Caco-2 (cell line): ENCODE measurements at regions not wholly inside any gene's neighbourhood (a gene's known extent, or its start where the extent isn't known, plus 50 kb on each side); places are given as distances from the start of the nearest gene placed in this dataset.

Experiments
- BruUV-seq: library from RNA; stranded (reverse); fragments of 400-500 nt; replicated peaks from 2 replicates; lab custom pipeline; 2021; lab: Mats Ljungman, UMichigan
- CTCF ChIA-PET: fragments of 300-600 bp; sonication (Branson Sonifier 250); formaldehyde crosslinking; loops from one replicate; lab custom pipeline; 2022; ENCODE audit warnings: antibody characterized with exemption; lab: Charles Lee
- POLR2A ChIA-PET: fragments of 300-600 bp; sonication (Branson Sonifier 250); formaldehyde crosslinking; loops from one replicate; lab custom pipeline; 2022; ENCODE audit warnings: antibody characterized with exemption; lab: Charles Lee
- DNase-seq, 2 experiments: peaks; one replicate each; pipeline versions ENCODE4 v3.0.0 to v3.0.0-alpha.2; 2020 to 2022
- H3K27me3 ChIP-seq: replicated peaks from 2 replicates; pipeline ENCODE4 v1.6.0; 2011; ENCODE audit warnings: low read length; ENCODE audit not compliant: control insufficient read depth, insufficient read depth
- H3K36me3 ChIP-seq: 2 replicates; pipeline ENCODE4 v1.5.1; 2011; ENCODE audit warnings: low read length; ENCODE audit not compliant: control insufficient read depth, insufficient read depth
- H3K4me1 ChIP-seq: fragments of 250-450 bp; sonication (Bioruptor Pico); 2 replicates; pipeline ENCODE4 v1.5.1; 2020; ENCODE audit warnings: mild to moderate bottlenecking
- H3K4me3 ChIP-seq: 2 replicates; pipeline ENCODE4 v1.5.1; 2011; ENCODE audit warnings: low read depth, mild to moderate bottlenecking, control low read depth, low read length
- H3K9me3 ChIP-seq: fragments of 250-450 bp; sonication (Bioruptor Pico); 2 replicates; pipeline ENCODE4 v1.5.1; 2020; ENCODE audit warnings: mild to moderate bottlenecking, moderate library complexity
- H3K27ac Mint-ChIP-seq: one replicate; pipeline ENCODE4 v1.8.0; 2022; ENCODE audit warnings: mixed read lengths; ENCODE audit not compliant: unreplicated experiment
- H3K27me3 Mint-ChIP-seq: one replicate; pipeline ENCODE4 v1.8.0; 2022; ENCODE audit warnings: mixed read lengths; ENCODE audit not compliant: insufficient read depth, unreplicated experiment
- H3K36me3 Mint-ChIP-seq: one replicate; pipeline ENCODE4 v1.8.0; 2022; ENCODE audit warnings: mild to moderate bottlenecking, mixed read lengths; ENCODE audit not compliant: insufficient read depth, unreplicated experiment
- H3K4me1 Mint-ChIP-seq: one replicate; pipeline ENCODE4 v1.8.0; 2022; ENCODE audit warnings: low read depth, mixed read lengths; ENCODE audit not compliant: unreplicated experiment
- H3K4me3 Mint-ChIP-seq: one replicate; pipeline ENCODE4 v1.8.0; 2022; ENCODE audit warnings: mild to moderate bottlenecking, moderate library complexity, mixed read lengths; ENCODE audit not compliant: unreplicated experiment
- H3K9me3 Mint-ChIP-seq: one replicate; pipeline ENCODE4 v1.8.0; 2022; ENCODE audit warnings: mixed read lengths; ENCODE audit not compliant: unreplicated experiment
- intact Hi-C: fragments of 100-400 bp; cut with micrococcal nuclease; formaldehyde crosslinking; loops from one replicate; pipeline ENCODE4 v1.10.0; 2022; ENCODE audit not compliant: unreplicated experiment
- TF ChIP-seq, protein P1 (sequence below), 2 experiments: fragments of 200-600 bp in 1 of 2; IDR thresholded peaks; 1 replicate in 1 of 2; 2 replicates in 1 of 2; pipeline versions ENCODE4 v1.5.1 to v1.8.0; 2011 to 2022; ENCODE audit warnings: antibody characterized with exemption in 1 of 2, control low read depth in 1 of 2, inconsistent platforms in 1 of 2, low read depth in 1 of 2, low read length in 1 of 2, mild to moderate bottlenecking in 1 of 2, moderate library complexity in 1 of 2; ENCODE audit not compliant: insufficient read depth in 1 of 2, severe bottlenecking in 1 of 2, unreplicated experiment in 1 of 2

DNA sequence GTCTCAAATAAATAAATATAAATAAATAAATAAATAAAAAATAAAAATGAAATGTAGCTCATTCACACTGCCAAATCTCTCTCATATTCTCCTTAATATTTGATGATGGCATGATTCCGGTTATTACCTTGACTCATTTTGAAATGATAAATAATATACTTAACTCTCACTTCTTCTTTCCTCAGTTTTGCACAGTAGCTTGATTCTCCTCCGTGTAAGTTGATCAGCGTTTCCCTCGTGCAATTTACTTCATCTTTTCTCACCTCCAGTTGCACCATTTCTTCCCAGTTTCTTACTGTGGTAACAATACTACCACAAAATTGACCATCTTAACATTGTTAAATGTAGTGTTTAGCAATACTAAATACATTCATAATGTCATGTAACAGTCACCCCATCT is 111.6 kb downstream of the RIPK4 start:
- Histone ChIP-seq H3K9me3 (no peaks in the 10 kb centered on the region; the same call in 1 of the 2 replicates), H3K36me3 (no peaks in the 10 kb centered on the region), H3K4me1 (peaks cover 21% of the 10 kb centered on the region), H3K27me3 (no peaks in the 10 kb centered on the region), H3K4me3 (no peak overlapping the region)
- TF ChIP-seq, protein P1, sequence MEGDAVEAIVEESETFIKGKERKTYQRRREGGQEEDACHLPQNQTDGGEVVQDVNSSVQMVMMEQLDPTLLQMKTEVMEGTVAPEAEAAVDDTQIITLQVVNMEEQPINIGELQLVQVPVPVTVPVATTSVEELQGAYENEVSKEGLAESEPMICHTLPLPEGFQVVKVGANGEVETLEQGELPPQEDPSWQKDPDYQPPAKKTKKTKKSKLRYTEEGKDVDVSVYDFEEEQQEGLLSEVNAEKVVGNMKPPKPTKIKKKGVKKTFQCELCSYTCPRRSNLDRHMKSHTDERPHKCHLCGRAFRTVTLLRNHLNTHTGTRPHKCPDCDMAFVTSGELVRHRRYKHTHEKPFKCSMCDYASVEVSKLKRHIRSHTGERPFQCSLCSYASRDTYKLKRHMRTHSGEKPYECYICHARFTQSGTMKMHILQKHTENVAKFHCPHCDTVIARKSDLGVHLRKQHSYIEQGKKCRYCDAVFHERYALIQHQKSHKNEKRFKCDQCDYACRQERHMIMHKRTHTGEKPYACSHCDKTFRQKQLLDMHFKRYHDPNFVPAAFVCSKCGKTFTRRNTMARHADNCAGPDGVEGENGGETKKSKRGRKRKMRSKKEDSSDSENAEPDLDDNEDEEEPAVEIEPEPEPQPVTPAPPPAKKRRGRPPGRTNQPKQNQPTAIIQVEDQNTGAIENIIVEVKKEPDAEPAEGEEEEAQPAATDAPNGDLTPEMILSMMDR (IDR thresholded peaks at IDR 0.05; ENCODE audit: insufficient read depth in 1 of 2, low read depth in 1 of 2, low read length in 1 of 2, severe bottlenecking in 1 of 2, unreplicated experiment in 1 of 2) = no peak
- POLR2A ChIA-PET = no interaction called here
- peaks cover 19% of the 10 kb centered on the region for H3K4me1 Mint-ChIP-seq
- no peaks in the 10 kb centered on the region for H3K36me3 Mint-ChIP-seq
- no peaks in the 10 kb centered on the region for H3K27me3 Mint-ChIP-seq
- H3K27ac Mint-ChIP-seq = no peak overlapping the region
- H3K9me3 Mint-ChIP-seq = no peaks in the 10 kb centered on the region
- no peak for DNase-seq
- CTCF ChIA-PET = no interaction called here
- intact Hi-C loops = no loop called here
- BruUV-seq = no TSS peak
- H3K4me3 Mint-ChIP-seq = no peak overlapping the region

GRCh38 chr21:41653954-41654491 is 112.8 kb downstream of the RIPK4 start:
- Histone ChIP-seq H3K4me3 (no peak overlapping the region), H3K27me3 (no peaks in the 10 kb centered on the region), H3K4me1 (peaks cover 21% of the 10 kb centered on the region), H3K36me3 (no peaks in the 10 kb centered on the region), H3K9me3 (no peaks in the 10 kb centered on the region; the same call in 1 of the 2 replicates)
- intact Hi-C loops = no loop called here
- ChIA-PET CTCF (interaction anchor here (0.7 to 0.9 kb wide), 2 partner anchors 42 to 130 kb away, joined by 3 read pairs; no protein-coding TSS in a partner anchor), POLR2A (interaction anchor here (1.1 kb wide), 1 partner anchor 62 kb away, joined by 3 read pairs; no protein-coding TSS in a partner anchor)
- no TSS peak for BruUV-seq
- Mint-ChIP-seq H3K4me3 (no peak overlapping the region), H3K9me3 (no peaks in the 10 kb centered on the region), H3K4me1 (peaks cover 19% of the 10 kb centered on the region), H3K27ac (no peak overlapping the region), H3K36me3 (no peaks in the 10 kb centered on the region), H3K27me3 (no peaks in the 10 kb centered on the region)
- peak in 1 of 2 experiments; percentile 20 for DNase-seq
- TF ChIP-seq, protein P1 (IDR thresholded peaks at IDR 0.05; ENCODE audit: insufficient read depth in 1 of 2, low read depth in 1 of 2, low read length in 1 of 2, severe bottlenecking in 1 of 2, unreplicated experiment in 1 of 2) = no peak

DNA sequence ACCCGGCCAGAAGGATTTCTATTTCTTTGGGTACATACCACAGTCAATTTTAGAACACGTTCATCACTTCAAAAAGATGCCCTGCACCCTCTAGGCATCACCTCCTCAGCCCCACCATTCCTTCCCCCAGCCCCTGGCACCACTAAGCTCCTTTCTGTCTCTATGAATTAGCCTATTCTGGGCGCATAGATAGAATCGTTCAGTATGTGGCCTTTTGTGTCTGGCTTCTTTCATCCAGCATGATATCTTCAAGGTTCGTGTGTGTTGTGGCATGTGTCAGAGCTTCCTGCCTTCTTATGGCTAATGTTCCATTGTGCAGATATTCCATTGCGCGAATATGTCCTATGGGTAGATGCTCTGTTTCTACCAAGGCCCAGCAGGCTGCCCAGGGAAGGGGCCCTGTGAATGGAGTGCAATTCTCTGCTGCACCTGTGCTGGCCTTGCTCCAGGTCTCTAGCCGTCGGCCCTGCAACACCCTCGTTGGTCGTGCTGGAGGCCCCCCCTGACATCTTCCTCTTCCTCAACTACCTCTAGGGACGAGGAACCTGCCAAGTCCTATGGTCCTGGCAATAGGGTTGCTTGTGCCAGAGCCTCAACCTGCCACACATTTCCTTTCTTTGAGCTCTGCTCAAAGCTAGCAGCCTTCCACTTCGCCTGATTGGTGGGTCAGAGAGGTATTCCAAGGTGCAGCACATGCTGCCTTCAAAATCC is 113.5 kb downstream of the RIPK4 start:
- CTCF ChIA-PET = interaction anchor here (0.6 to 0.9 kb wide), 3 partner anchors 19 to 131 kb away, joined by 3 read pairs; no protein-coding TSS in a partner anchor

More for the DNA sequence above, 113.5 kb downstream of the RIPK4 start:
- no TSS peak for BruUV-seq
- no peak overlapping the region for H3K4me3 ChIP-seq
- H3K27me3 Mint-ChIP-seq = no peaks in the 10 kb centered on the region
- H3K36me3 ChIP-seq = no peaks in the 10 kb centered on the region
- peak in 1 of 2 experiments; percentile 12 for DNase-seq
- intact Hi-C loops = no loop called here
- H3K4me3 Mint-ChIP-seq = no peak overlapping the region
- H3K4me1 Mint-ChIP-seq = peaks cover 19% of the 10 kb centered on the region
- H3K27ac Mint-ChIP-seq = no peak overlapping the region
- H3K4me1 ChIP-seq = peaks cover 22% of the 10 kb centered on the region
- TF ChIP-seq, protein P1 (IDR thresholded peaks at IDR 0.05; ENCODE audit: insufficient read depth in 1 of 2, low read depth in 1 of 2, low read length in 1 of 2, severe bottlenecking in 1 of 2, unreplicated experiment in 1 of 2) = no peak
- no peaks in the 10 kb centered on the region for H3K9me3 Mint-ChIP-seq
- no peaks in the 10 kb centered on the region; the same call in 1 of the 2 replicates for H3K9me3 ChIP-seq
- POLR2A ChIA-PET = interaction anchor here (1.1 kb wide), 1 partner anchor 62 kb away, joined by 3 read pairs; no protein-coding TSS in a partner anchor
- H3K36me3 Mint-ChIP-seq = no peaks in the 10 kb centered on the region
- H3K27me3 ChIP-seq = no peaks in the 10 kb centered on the region
